HUES6 (cell line): ENCODE measurements at regions not wholly inside any gene's neighbourhood (a gene's known extent, or its start where the extent isn't known, plus 50 kb on each side); places are given as distances from the start of the nearest gene placed in this dataset.

Experiments
- H3K27ac ChIP-seq: 2 replicates; pipeline ENCODE4 v1.7.0; 2013; ENCODE audit warnings: low read depth, mild to moderate bottlenecking, low read length, inconsistent platforms
- H3K27me3 ChIP-seq: 2 replicates; pipeline ENCODE4 v1.6.1; 2013; ENCODE audit warnings: low read length; ENCODE audit not compliant: control insufficient read depth, insufficient read depth
- H3K36me3 ChIP-seq: 2 replicates; pipeline ENCODE4 v1.6.1; 2013; ENCODE audit warnings: low read length; ENCODE audit not compliant: control insufficient read depth, insufficient read depth
- H3K4me1 ChIP-seq: 2 replicates; pipeline ENCODE4 v1.6.1; 2013; ENCODE audit warnings: low read length; ENCODE audit not compliant: control insufficient read depth, insufficient read depth
- H3K4me3 ChIP-seq: 2 replicates; pipeline ENCODE4 v1.5.1; 2013; ENCODE audit warnings: low read depth, low read length
- H3K9ac ChIP-seq: one replicate; pipeline ENCODE4 v1.6.1; 2013; ENCODE audit warnings: mild to moderate bottlenecking, low read length
- H3K9me3 ChIP-seq: 2 replicates; pipeline ENCODE4 v1.6.1; 2013; ENCODE audit warnings: low read depth, low read length; ENCODE audit not compliant: control insufficient read depth, insufficient read depth

DNA sequence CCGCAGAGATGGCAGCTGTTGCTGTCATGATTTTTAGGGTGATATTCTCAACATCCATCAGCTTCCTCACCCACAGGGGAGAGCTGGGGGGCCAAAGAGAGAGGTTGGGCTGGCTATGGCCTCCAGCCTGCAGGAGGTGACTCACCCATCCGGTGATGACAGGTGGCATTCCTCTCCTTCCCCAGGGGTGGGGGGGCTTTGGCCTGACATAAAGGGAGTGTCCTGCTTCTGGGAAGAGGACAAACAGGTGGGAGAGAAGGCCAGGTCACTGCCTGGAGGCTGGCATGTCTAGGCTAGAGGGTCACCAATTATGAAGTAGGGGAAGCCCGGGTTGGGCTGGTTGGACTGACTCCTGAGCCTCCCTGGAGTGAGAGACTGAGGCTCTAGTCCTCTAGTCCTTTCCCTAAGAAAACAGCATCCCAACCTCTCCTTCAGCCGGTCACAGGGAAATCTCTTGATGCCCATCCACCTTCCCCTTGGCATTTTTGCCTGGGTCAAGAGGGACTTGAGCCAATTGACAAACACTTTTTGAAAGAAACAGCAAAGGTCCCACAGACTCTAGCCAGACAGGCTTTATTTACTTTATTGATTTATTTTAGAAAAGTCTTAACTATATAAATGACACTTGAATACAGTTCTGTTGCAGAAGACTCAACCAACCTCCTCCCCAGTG lies 79.8 kb upstream of the ZNF716 start:
- Histone ChIP-seq H3K36me3 (no peaks in the 10 kb centered on the region), H3K4me1 (no peaks in the 10 kb centered on the region), H3K9me3 (peaks cover 91% of the 10 kb centered on the region)

DNA sequence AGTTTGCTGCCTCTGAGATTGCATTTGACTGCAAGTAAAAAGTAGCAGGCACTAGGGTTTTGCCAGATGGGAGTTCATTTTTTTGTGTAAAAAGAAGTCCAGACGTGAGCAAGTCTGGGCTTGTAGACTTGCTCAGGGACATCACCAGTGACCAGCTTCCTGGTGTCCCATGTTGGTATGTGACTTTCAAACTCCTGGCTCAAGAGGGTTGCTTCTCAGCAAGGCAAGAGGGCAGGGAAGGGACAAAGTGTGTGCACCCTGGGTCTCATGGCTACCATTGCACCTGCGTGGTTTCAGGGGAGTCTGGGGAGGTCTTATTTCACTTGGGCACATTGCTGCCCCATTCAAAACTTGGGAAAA lies 79.3 kb upstream of the ZNF716 start:
- H3K36me3 ChIP-seq = no peaks in the 10 kb centered on the region

More for the DNA sequence above, 79.8 kb upstream of the ZNF716 start:
- Histone ChIP-seq H3K4me3 (no peak overlapping the region), H3K27ac (no peak overlapping the region), H3K27me3 (no peaks in the 10 kb centered on the region), H3K9ac (no peak overlapping the region)

GRCh38 chr7:57375783-57376182 lies 74.2 kb upstream of the ZNF716 start:
- Histone ChIP-seq H3K4me3 (no peak overlapping the region), H3K27ac (no peak overlapping the region), H3K9me3 (peaks cover 93% of the 10 kb centered on the region), H3K4me1 (no peaks in the 10 kb centered on the region), H3K9ac (no peak overlapping the region), H3K36me3 (no peaks in the 10 kb centered on the region), H3K27me3 (no peaks in the 10 kb centered on the region)

More for the DNA sequence above, 79.3 kb upstream of the ZNF716 start:
- no peaks in the 10 kb centered on the region for H3K4me1 ChIP-seq
- peaks cover 91% of the 10 kb centered on the region for H3K9me3 ChIP-seq
- H3K27ac ChIP-seq = no peak overlapping the region
- H3K4me3 ChIP-seq = no peak overlapping the region
- no peak overlapping the region for H3K9ac ChIP-seq
- no peaks in the 10 kb centered on the region for H3K27me3 ChIP-seq

DNA sequence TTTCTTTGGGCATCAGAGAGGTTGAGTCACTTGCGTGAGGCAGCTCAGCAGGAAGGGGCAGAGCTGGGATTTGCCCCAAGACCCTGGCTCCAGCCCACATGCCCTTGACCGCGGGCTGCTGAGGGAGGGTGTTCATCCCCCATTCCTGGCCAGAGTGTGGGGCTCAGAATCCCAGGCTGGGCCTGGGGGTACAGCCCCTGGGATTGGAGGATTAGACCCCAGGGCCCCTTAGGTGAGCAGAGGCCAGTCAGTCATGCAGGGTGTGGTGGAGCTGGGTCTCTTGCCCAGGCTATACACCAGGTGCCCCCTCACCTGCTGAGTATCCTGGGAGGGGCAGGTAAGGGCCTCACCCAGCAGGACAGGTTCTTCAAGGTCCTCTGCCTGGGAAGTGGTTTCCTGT lies 68.4 kb upstream of the ZNF716 start:
- no peaks in the 10 kb centered on the region for H3K36me3 ChIP-seq
- no peak overlapping the region for H3K9ac ChIP-seq
- H3K9me3 ChIP-seq = peaks cover 95% of the 10 kb centered on the region
- no peaks in the 10 kb centered on the region for H3K27me3 ChIP-seq
- no peak overlapping the region for H3K27ac ChIP-seq
- no peaks in the 10 kb centered on the region for H3K4me1 ChIP-seq
- no peak overlapping the region for H3K4me3 ChIP-seq

GRCh38 chr7:57384380-57384779 lies 65.6 kb upstream of the ZNF716 start:
- Histone ChIP-seq H3K27ac (no peak overlapping the region), H3K4me3 (no peak overlapping the region), H3K9ac (no peak overlapping the region), H3K4me1 (no peaks in the 10 kb centered on the region), H3K27me3 (no peaks in the 10 kb centered on the region), H3K9me3 (peaks cover 94% of the 10 kb centered on the region), H3K36me3 (no peaks in the 10 kb centered on the region)

DNA sequence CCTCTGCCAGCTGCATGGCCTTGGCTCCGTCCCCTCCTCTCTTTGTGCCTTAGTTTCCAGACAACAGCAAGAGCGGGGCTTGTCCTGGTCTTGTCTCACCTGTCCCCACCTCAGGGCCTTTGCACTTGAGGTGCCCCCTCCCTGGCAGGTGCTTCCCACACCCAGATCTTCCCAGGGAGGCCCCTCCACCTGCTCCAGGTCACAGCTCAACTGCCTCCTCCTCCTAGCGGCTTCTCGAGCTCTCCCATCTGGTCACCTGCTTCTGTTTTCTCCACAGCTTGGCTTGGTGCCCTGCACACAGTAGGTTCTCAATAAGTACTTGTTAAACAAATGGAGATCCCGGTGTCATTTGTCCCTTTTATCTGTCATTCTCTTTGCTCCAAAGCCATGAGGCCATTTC lies 64.3 kb upstream of the ZNF716 start:
- Histone ChIP-seq H3K9ac (no peak overlapping the region), H3K9me3 (peaks cover 94% of the 10 kb centered on the region), H3K4me1 (no peaks in the 10 kb centered on the region), H3K36me3 (no peaks in the 10 kb centered on the region), H3K4me3 (no peak overlapping the region), H3K27me3 (no peaks in the 10 kb centered on the region), H3K27ac (no peak overlapping the region)

DNA sequence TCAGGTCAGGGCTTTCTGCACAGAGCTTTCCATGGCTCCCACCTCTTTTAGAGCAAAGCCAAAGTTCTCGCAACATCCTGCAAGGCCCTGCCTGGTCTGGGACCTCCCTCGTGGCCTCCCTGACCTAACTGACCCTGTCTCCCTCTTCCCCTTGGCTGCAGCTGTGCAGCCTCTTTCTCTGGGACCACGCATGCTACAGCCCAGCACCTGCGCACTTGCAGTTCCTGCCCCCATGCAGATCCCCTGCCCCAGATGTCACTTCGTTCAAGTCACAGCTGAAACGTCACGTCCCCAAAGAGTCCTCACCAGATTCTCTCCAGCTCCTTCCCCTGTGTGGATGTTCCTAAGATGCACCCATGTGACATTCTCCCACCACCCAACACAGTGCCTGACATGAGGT lies 61.2 kb upstream of the ZNF716 start:
- Histone ChIP-seq H3K27me3 (no peaks in the 10 kb centered on the region), H3K4me1 (no peaks in the 10 kb centered on the region), H3K27ac (no peak overlapping the region), H3K9me3 (peaks cover 87% of the 10 kb centered on the region), H3K4me3 (no peak overlapping the region), H3K36me3 (no peaks in the 10 kb centered on the region), H3K9ac (no peak overlapping the region)

GRCh38 chr7:57398548-57398947 lies 51.4 kb upstream of the ZNF716 start:
- Histone ChIP-seq H3K4me3 (no peak overlapping the region), H3K9ac (no peak overlapping the region), H3K9me3 (peaks cover 92% of the 10 kb centered on the region), H3K36me3 (no peaks in the 10 kb centered on the region), H3K27me3 (no peaks in the 10 kb centered on the region), H3K27ac (no peak overlapping the region), H3K4me1 (no peaks in the 10 kb centered on the region)

GRCh38 chr7:57399251-57399940 lies 50.6 kb upstream of the ZNF716 start:
- H3K4me1 ChIP-seq = no peaks in the 10 kb centered on the region
- H3K27me3 ChIP-seq = no peaks in the 10 kb centered on the region
- H3K9me3 ChIP-seq = peaks cover 92% of the 10 kb centered on the region

GRCh38 chr7:57399972-57400371 lies 50.0 kb upstream of the ZNF716 start:
- no peaks in the 10 kb centered on the region for H3K36me3 ChIP-seq
- no peaks in the 10 kb centered on the region for H3K4me1 ChIP-seq
- no peak overlapping the region for H3K27ac ChIP-seq
- no peak overlapping the region for H3K4me3 ChIP-seq
- H3K27me3 ChIP-seq = no peaks in the 10 kb centered on the region
- peaks cover 92% of the 10 kb centered on the region for H3K9me3 ChIP-seq
- H3K9ac ChIP-seq = no peak overlapping the region

More at GRCh38 chr7:57399251-57399940, 50.6 kb upstream of the ZNF716 start:
- Histone ChIP-seq H3K9ac (no peak overlapping the region), H3K36me3 (no peaks in the 10 kb centered on the region), H3K4me3 (no peak overlapping the region), H3K27ac (no peak overlapping the region)
